Right lobe of liver (tissue), 4 donors: ENCODE measurements at regions not wholly inside any gene's neighbourhood (a gene's known extent, or its start where the extent isn't known, plus 50 kb on each side); places are given as distances from the start of the nearest gene placed in this dataset.

Experiments
- POLR2A ChIP-seq: fragments of 450-650 bp; IDR thresholded peaks from one replicate; pipeline ENCODE4 v1.6.1; 2017; ENCODE audit warnings: antibody characterized with exemption, mild to moderate bottlenecking
- TF ChIP-seq, protein P1 (sequence below), 4 donors: fragments of 200-600 bp in 3 of 4; fragments of 450-650 bp in 1 of 4; IDR thresholded peaks; one replicate each; pipeline versions ENCODE4 v1.5.1 to v1.8.0; 2016 to 2022; ENCODE audit warnings: antibody characterized with exemption in 4 of 4, mild to moderate bottlenecking in 2 of 4
- donor health status: DM: no; HTN: no; CAD: no.
- donor health status: DM: no; HTN: no; CAD: no.
- donor health status: DM: no; HTN: yes; CAD: no.

DNA sequence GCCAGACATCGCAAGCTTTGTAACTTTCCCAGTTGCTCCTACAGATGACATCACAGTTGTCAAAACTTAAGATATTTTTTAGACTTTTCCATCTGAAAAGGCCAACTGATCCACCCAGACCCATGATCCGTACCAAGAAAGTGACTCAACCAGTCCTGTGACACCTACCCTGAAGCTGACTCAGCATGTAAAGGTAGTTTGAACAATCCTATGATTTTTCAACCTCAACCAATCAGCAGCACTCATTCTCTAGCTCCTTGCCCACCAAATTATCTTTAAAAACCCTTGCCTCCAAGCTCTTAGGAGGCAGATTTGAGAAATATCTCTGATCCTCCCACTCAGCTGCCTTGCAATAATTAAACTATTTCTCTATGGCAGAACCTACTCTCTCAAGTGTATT, 1686.7 kb upstream of the LRRTM1 start:
- TF ChIP-seq POLR2A = no peak
- TF ChIP-seq, protein P1, sequence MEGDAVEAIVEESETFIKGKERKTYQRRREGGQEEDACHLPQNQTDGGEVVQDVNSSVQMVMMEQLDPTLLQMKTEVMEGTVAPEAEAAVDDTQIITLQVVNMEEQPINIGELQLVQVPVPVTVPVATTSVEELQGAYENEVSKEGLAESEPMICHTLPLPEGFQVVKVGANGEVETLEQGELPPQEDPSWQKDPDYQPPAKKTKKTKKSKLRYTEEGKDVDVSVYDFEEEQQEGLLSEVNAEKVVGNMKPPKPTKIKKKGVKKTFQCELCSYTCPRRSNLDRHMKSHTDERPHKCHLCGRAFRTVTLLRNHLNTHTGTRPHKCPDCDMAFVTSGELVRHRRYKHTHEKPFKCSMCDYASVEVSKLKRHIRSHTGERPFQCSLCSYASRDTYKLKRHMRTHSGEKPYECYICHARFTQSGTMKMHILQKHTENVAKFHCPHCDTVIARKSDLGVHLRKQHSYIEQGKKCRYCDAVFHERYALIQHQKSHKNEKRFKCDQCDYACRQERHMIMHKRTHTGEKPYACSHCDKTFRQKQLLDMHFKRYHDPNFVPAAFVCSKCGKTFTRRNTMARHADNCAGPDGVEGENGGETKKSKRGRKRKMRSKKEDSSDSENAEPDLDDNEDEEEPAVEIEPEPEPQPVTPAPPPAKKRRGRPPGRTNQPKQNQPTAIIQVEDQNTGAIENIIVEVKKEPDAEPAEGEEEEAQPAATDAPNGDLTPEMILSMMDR (IDR thresholded peaks at IDR 0.05) = no peak
